Naive B cell (primary cell): ENCODE measurements at regions not wholly inside any gene's neighbourhood (a gene's known extent, or its start where the extent isn't known, plus 50 kb on each side); places are given as distances from the start of the nearest gene placed in this dataset.
"Not testable (repeated sequence)": the region's sequence is repeated elsewhere in the genome, so short reads cannot be mapped to it uniquely, and the experiment has no call there.

Source experiments
- ATAC-seq, 2 donors: fragments of 150-1000 bp; cut with Tn5 transposase; 2 replicates each; pipeline ENCODE4 v1.10.0; 2021; ENCODE audit warnings: low read depth in 2 of 2, mild to moderate bottlenecking in 2 of 2, moderate library complexity in 2 of 2
- DNase-seq: peaks from one replicate; pipeline ENCODE4 v3.0.0; 2022
- H3K27ac Mint-ChIP-seq, 6 donors: one replicate each; pipeline ENCODE4 v1.8.0; 2020 to 2022; ENCODE audit warnings: mild to moderate bottlenecking in 6 of 6, mixed read lengths in 6 of 6, moderate library complexity in 5 of 6, inconsistent platforms in 2 of 6
- H3K27me3 Mint-ChIP-seq, 3 donors: one replicate each; pipeline ENCODE4 v1.8.0; 2021 to 2022; ENCODE audit warnings: mixed read lengths in 3 of 3, mild to moderate bottlenecking in 1 of 3
- H3K36me3 Mint-ChIP-seq, 2 donors: one replicate each; pipeline ENCODE4 v1.8.0; 2020 to 2022; ENCODE audit warnings: mixed read lengths in 2 of 2, inconsistent platforms in 1 of 2, mild to moderate bottlenecking in 1 of 2
- H3K4me1 Mint-ChIP-seq, 3 donors: one replicate each; pipeline ENCODE4 v1.8.0; 2020 to 2022; ENCODE audit warnings: mixed read lengths in 3 of 3, inconsistent platforms in 1 of 3, mild to moderate bottlenecking in 1 of 3, moderate library complexity in 1 of 3
- H3K4me3 Mint-ChIP-seq, 8 donors: one replicate each; pipeline ENCODE4 v1.8.0; 2020 to 2022; ENCODE audit warnings: mild to moderate bottlenecking in 8 of 8, mixed read lengths in 8 of 8, moderate library complexity in 8 of 8, inconsistent platforms in 2 of 8
- H3K9me3 Mint-ChIP-seq, 7 donors: one replicate each; pipeline ENCODE4 v1.8.0; 2020 to 2022; ENCODE audit warnings: mixed read lengths in 7 of 7, mild to moderate bottlenecking in 5 of 7, inconsistent platforms in 2 of 7, moderate library complexity in 1 of 7

GRCh38 chr16:22572331-22573224, 61.9 kb downstream of the NPIPB5 start:
- DNase-seq, H3K9me3 Mint-ChIP-seq, H3K36me3 Mint-ChIP-seq, H3K27me3 Mint-ChIP-seq, H3K4me1 Mint-ChIP-seq: not testable (repeated sequence)
- peak overlapping the region in 1 of 6 donors; percentile 40 for H3K27ac Mint-ChIP-seq
- H3K4me3 Mint-ChIP-seq = peak overlapping the region; percentile 17 to 82 (median 56)
- ATAC-seq = peak; percentile 72 to 74

- DNase-seq, H3K27ac Mint-ChIP-seq, H3K4me1 Mint-ChIP-seq, H3K9me3 Mint-ChIP-seq, H3K27me3 Mint-ChIP-seq, H3K4me3 Mint-ChIP-seq, H3K36me3 Mint-ChIP-seq: not testable (repeated sequence)
- peak; percentile 78 to 83 for ATAC-seq
Observed at GRCh38 chr16:22573225-22573530, 62.5 kb downstream of the NPIPB5 start.

- not testable (repeated sequence) for H3K36me3 Mint-ChIP-seq, ATAC-seq, H3K9me3 Mint-ChIP-seq, DNase-seq, H3K4me1 Mint-ChIP-seq, H3K4me3 Mint-ChIP-seq, H3K27ac Mint-ChIP-seq
- H3K27me3 Mint-ChIP-seq = peaks cover 6 to 16% (median 14%) of the 10 kb centered on the region in 3 donors
Observed at GRCh38 chr16:22576506-22576905, 65.8 kb downstream of the NPIPB5 start.

- H3K36me3 Mint-ChIP-seq, H3K4me3 Mint-ChIP-seq, H3K4me1 Mint-ChIP-seq, ATAC-seq, H3K27ac Mint-ChIP-seq, H3K9me3 Mint-ChIP-seq, DNase-seq: not testable (repeated sequence)
- H3K27me3 Mint-ChIP-seq = peaks cover 6 to 13% (median 8%) of the 10 kb centered on the region in 3 donors
Observed at GRCh38 chr16:22583195-22583594, 72.5 kb downstream of the NPIPB5 start.

- not testable (repeated sequence) for ATAC-seq, H3K4me3 Mint-ChIP-seq, H3K9me3 Mint-ChIP-seq
Observed at GRCh38 chr16:22584459-22584858, 73.8 kb downstream of the NPIPB5 start.

GRCh38 chr16:22584941-22585340, 74.2 kb downstream of the NPIPB5 start:
- H3K27ac Mint-ChIP-seq, ATAC-seq, H3K36me3 Mint-ChIP-seq, H3K9me3 Mint-ChIP-seq, H3K4me3 Mint-ChIP-seq, H3K27me3 Mint-ChIP-seq, H3K4me1 Mint-ChIP-seq, DNase-seq: not testable (repeated sequence)

More at GRCh38 chr16:22584459-22584858, 73.8 kb downstream of the NPIPB5 start:
- not testable (repeated sequence) for H3K36me3 Mint-ChIP-seq, DNase-seq, H3K27me3 Mint-ChIP-seq, H3K4me1 Mint-ChIP-seq, H3K27ac Mint-ChIP-seq

GRCh38 chr16:22585431-22585830, 74.7 kb downstream of the NPIPB5 start:
- DNase-seq, H3K36me3 Mint-ChIP-seq, ATAC-seq, H3K9me3 Mint-ChIP-seq, H3K27ac Mint-ChIP-seq, H3K4me1 Mint-ChIP-seq, H3K4me3 Mint-ChIP-seq, H3K27me3 Mint-ChIP-seq: not testable (repeated sequence)

GRCh38 chr16:22586732-22587131, 76.0 kb downstream of the NPIPB5 start:
- H3K4me3 Mint-ChIP-seq, H3K27ac Mint-ChIP-seq, H3K36me3 Mint-ChIP-seq, H3K4me1 Mint-ChIP-seq, H3K27me3 Mint-ChIP-seq, DNase-seq, H3K9me3 Mint-ChIP-seq: not testable (repeated sequence)
- ATAC-seq = peak; percentile 40 to 61

GRCh38 chr16:22589757-22590156, 79.1 kb downstream of the NPIPB5 start:
- not testable (repeated sequence) for ATAC-seq, DNase-seq, H3K36me3 Mint-ChIP-seq, H3K9me3 Mint-ChIP-seq, H3K27me3 Mint-ChIP-seq, H3K27ac Mint-ChIP-seq, H3K4me3 Mint-ChIP-seq, H3K4me1 Mint-ChIP-seq

- H3K27me3 Mint-ChIP-seq, ATAC-seq: not testable (repeated sequence)
Observed at GRCh38 chr16:22596445-22597045, 85.9 kb downstream of the NPIPB5 start.

GRCh38 chr16:22603744-22604143, 93.1 kb downstream of the NPIPB5 start:
- not testable (repeated sequence) for DNase-seq, H3K9me3 Mint-ChIP-seq, H3K4me3 Mint-ChIP-seq, H3K4me1 Mint-ChIP-seq, H3K36me3 Mint-ChIP-seq, H3K27ac Mint-ChIP-seq, ATAC-seq, H3K27me3 Mint-ChIP-seq

More at GRCh38 chr16:22596445-22597045, 85.9 kb downstream of the NPIPB5 start:
- H3K36me3 Mint-ChIP-seq, H3K27ac Mint-ChIP-seq, H3K4me1 Mint-ChIP-seq, H3K9me3 Mint-ChIP-seq, H3K4me3 Mint-ChIP-seq, DNase-seq: not testable (repeated sequence)

- H3K27ac Mint-ChIP-seq, H3K9me3 Mint-ChIP-seq, H3K27me3 Mint-ChIP-seq, H3K4me1 Mint-ChIP-seq, H3K36me3 Mint-ChIP-seq, DNase-seq, H3K4me3 Mint-ChIP-seq: not testable (repeated sequence)
- ATAC-seq = peak; percentile 40 to 58
Observed at GRCh38 chr16:22606619-22607018, 95.9 kb downstream of the NPIPB5 start.

GRCh38 chr16:22609798-22610197, 99.1 kb downstream of the NPIPB5 start:
- DNase-seq, ATAC-seq, H3K36me3 Mint-ChIP-seq, H3K4me3 Mint-ChIP-seq, H3K4me1 Mint-ChIP-seq, H3K27ac Mint-ChIP-seq: not testable (repeated sequence)
- Mint-ChIP-seq H3K27me3 (peaks cover 9 to 20% (median 14%) of the 10 kb centered on the region in 3 donors), H3K9me3 (peaks cover 0 to 11% (median 4%) of the 10 kb centered on the region in 7 donors)

- ATAC-seq = not testable (repeated sequence)
Observed at GRCh38 chr16:22611128-22611527, 100.4 kb downstream of the NPIPB5 start.

More at GRCh38 chr16:22611128-22611527, 100.4 kb downstream of the NPIPB5 start:
- H3K27me3 Mint-ChIP-seq = peaks cover 15 to 28% (median 16%) of the 10 kb centered on the region in 3 donors
- not testable (repeated sequence) for H3K4me1 Mint-ChIP-seq, DNase-seq, H3K4me3 Mint-ChIP-seq, H3K36me3 Mint-ChIP-seq, H3K27ac Mint-ChIP-seq
- peaks cover 0 to 12% (median 4%) of the 10 kb centered on the region in 7 donors for H3K9me3 Mint-ChIP-seq
